CD4-positive, alpha-beta T cell treated with Interleukin-21 for 1 hour (primary cell): ENCODE measurements at regions not wholly inside any gene's neighbourhood (a gene's known extent, or its start where the extent isn't known, plus 50 kb on each side); places are given as distances from the start of the nearest gene placed in this dataset.

Experiments used
- DNase-seq: peaks from one replicate; pipeline ENCODE4 v3.0.0-alpha.2; 2020

DNA sequence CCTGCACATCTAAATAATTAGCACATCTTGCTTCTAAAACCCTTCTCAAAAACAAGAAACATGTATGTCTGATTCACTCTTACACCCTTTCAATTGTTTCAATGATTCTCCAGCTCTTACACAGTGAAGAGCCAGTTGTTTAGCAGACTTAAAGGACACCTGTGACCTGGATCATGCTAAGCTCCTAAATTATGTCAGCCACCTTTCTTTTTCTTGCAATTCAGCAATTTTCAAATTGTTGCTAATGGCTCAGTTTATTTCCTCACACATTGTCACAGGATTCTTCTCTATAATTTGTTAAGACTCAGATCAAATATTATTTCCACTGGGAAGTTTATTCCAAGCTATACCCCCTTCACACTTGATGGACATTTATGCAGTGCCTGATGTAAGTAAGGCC is 413.2 kb downstream of the PLA2G4A start:
- DNase-seq: no peak

DNA sequence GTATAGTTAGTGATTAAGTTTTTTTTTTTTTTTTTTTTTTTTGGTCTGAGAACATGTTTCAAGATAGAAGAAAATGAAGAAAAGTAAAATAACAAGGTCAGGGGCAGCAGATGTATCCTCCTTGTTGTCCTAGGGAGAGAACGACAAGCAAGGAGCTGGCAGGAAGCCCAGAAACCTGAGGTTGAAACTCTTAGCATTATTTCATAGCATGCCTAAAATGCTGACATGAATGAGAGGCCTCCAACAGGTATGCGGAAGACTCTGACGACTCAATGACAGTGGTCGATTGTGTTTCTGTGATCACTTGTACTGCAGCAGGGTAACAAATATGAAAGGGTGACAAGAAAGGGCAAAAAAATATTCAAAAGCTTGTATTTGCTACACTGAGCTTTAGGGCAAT is 415.9 kb downstream of the PLA2G4A start:
- no peak for DNase-seq

DNA sequence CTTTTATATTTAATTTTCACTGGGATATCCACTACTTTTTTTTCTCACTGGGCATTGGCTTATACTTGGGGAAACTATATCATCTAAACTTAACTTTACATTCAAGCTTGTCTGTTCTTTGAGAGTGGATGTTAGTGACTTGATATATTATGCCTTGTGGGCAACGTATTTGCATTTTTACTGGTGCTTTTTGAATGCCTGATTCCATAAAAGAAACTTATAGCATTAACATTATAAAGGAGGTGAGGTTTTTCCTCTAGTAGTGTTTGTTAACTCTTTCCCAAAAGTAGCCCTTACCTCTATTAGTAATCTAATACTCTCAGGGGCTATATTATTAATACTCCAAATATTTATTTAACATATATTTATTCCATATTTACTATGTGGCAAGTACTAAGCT is 416.5 kb downstream of the PLA2G4A start:
- DNase-seq: no peak

DNA sequence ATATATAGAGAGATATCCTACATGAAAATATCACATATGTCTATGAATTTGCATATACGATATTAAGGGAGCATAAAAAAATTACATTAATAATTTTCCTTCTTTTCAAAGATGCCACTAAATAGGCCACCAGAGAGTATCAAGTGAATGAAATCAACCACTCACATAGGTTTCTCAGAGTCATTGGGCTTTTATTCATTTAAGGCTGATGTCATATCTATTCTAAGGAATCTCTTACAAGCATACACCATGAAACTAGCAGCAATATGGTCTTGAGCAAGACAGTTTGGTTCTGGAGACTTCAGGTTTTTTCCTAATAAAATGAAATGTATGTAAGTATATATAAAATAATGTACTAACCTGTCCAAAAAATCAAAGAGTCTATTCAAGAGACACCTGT is 420.4 kb downstream of the PLA2G4A start:
- DNase-seq: no peak

DNA sequence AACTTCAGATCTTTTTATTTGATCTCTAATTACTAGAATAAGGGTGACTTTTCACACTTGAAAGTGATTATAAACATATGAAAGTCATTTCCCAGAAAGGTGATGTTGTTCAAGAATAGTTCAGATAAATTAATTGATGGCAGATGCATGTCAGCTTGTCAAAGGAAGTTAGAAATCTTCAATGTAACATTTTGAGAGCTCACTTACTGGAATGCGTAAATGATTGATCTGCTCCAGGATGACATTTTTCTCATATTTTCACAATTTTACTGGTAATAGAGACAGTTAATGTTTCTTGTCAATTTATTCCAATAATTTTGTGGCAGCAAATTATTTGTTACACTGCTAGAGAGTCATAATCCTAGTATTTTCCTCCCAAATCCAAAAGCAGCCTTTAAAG is 424.2 kb downstream of the PLA2G4A start:
- no peak for DNase-seq

DNA sequence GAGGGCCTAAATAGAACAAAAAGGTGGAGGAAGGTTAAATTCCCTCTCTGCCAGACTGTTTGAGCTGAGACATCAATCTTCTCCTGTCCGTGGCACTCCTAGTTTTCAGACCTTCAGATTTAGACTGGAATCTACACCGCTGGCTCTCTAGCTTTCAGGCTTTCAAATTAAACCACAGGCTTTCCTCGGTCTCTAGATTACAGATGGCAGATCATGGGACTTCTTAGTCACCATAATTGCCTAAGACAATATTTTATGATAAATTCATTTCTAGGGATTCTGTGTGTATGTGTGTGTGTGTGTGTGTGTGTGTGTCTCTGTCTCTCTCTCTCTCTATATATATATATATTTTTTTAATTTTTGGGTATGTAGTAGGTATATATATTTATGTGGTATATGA is 428.7 kb downstream of the PLA2G4A start:
- no peak for DNase-seq

DNA sequence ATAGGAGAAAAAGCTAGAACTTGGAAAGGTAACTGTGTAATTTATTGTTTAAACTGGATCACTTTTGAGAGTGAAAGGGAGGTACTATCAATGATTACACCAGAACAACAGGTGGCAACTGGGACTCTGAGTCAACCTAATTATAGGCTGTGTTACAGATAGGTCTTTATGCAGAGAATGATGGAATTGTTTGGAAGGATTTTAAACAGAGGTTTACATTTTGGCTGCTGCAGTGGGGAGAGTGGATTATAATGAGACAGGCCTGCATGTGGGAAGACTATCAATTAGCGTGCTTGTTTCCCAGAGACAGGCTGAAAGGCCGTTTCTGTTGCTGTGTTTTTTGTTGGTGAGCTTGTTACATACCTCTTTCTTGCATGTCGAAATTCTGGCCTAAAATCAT is 432.9 kb downstream of the PLA2G4A start:
- DNase-seq: no peak

DNA sequence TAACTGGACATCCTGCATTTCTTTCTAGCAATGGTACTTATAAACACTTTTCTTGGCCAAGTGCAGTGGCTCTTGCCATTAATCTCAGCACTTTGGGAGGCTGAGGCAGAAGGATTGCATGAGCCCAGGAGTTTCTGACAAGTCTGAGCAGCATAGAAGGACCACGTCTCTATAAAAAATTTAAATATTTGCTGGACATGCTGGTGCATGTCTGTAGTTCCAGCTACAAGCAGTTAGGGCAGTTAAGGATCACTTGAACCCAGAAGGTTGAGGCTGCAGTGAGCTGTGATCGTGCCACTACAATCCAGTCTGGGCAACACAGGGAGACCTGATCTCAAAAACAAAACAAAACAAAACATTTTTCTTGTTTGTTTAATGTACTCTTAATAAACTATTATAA is 434.0 kb downstream of the PLA2G4A start:
- no peak for DNase-seq

DNA sequence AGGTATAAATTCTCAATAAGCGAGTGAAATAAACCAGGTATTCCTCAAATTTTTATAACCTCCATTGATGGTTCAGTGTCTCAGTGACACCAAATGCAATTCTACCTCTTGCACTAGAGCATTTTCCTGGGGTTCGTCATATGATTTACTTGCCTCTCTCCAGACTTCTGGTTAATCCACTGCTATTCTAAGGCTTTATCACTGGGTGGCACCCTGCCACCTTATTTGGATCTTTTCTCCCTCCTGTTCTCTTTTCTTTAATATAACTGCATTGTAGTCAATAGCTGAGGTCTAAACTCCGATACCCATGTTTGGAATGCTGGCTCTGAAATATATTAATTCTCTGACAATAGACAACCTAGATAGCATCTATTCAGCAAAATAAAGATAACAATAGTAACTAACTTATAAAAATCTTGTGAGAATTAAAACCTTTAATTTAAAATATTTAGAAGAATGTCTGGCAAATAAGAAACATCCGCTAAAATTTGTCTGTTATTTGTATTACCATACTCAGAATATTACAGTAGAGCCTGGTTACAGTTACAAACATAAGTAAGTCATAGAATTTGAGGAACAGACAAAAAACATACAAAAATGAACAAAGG is 436.4 kb downstream of the PLA2G4A start:
- no peak for DNase-seq

DNA sequence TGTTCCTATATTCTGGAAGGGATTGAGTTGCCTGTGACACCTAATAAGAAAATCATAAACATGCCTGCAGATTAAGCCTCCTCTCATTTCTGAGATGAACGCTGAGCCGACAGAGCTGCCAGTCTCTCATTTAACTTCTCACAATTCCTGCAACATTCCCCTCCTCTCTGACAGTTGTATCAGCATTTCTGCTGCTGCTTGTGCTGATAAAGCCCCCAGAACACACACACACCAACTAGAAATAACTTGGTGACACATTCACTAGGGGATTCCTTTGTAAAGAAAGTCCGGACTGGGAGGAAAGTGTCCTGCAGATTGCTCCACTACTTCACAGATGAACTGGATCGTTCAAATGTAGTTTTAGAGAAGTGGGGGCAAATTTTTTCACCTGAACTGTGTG is 437.3 kb downstream of the PLA2G4A start:
- no peak for DNase-seq

DNA sequence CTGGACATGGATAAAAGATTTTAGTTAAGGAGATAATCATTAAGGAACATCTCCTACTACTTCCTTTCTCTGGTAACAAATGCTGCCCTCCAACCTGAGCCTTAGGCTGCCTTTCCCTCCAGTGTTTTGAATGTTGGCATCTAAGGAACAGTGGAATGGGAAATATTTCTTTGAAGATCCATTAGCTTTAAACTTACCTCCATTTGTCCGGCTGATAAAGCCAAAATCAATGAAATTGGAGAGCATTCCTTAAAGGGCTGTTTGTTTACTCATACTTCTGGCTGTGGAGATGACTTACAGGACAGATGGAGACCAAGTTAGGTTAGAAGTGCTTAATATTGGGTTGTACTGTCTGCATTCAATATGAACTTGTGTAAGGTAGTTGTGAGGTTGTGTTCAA is 439.1 kb downstream of the PLA2G4A start:
- no peak for DNase-seq

DNA sequence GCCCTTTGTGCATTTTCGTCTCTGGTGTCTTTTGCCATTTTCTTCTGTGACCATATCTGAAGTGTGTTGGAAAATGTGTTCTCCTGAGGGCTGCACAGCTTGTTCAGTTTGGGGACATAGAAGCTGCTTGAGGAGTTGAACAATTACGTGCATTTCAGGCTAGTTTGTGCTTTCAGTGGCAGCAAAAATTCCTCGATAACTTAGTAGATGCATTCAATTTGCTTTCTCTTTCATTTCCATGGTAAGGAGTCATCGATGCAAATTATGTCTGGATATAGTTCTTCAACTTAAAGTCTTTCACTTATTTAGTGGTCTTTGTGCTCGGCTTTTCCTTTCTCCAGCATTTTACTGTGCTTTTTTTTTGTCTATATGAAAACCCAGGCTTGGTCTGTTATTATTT is 441.5 kb downstream of the PLA2G4A start:
- DNase-seq: no peak

DNA sequence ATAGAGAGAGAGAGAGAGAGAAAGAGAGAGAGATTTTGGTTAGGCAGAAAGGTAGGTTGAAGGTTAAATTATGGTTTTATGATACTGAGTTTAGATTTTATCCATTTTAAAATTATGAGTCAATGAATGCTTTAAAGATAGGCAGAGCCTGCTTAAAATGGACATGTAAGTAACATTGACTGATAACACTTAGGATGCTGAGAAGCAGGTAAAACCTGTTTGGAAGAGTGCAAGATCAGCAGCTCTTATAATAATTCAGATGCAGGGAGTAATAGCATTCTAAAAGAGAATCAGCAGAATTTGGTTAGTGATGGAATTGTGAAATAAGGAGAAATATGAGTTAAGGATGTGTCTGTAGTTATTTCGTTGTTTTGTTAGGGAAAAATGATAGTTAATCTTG is 446.6 kb downstream of the PLA2G4A start:
- no peak for DNase-seq

DNA sequence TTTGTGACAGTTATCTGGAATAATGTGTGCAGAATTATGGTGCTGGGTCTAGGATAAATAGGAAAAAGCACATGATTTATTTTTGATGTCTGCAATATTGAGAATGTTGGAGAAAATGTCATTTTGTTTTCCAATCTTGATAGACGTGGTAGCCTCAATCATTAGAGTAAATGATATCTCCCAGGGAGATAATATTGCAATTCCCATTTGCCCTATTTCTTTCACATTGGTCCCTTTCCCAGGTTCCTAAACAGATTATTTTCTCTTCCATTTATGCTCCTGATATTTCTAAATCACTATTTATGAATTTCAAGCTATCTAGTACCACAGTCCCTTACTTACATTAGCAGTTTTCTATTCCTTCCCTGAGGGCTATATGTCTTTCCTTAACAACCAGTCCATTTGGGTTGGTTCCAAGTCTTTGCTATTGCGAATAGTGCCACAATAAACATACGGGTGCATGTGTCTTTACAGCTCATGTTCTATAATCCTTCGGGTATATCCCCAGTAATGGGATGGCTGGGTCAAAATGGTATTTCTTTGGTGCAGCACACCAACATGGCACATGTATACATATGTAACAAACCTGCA is 447.3 kb downstream of the PLA2G4A start:
- no peak for DNase-seq

DNA sequence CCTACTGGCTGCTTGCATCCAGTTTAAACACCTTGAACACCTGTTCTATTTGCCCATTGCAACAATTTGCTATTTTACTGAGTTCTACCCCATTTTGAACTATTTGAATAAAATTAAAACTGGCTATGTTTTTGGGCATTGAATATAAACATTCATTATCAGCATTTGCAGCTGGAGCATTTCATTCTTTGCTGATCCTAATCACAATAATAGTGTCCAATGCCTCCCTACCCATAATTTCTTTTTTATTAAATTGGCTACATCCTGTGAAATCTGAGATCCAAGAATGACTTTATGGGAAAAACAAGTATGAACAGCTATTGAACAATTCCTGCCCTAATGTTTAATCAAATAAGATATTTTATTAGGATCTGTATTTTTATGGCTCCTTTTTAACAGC is 447.9 kb downstream of the PLA2G4A start:
- no peak for DNase-seq

DNA sequence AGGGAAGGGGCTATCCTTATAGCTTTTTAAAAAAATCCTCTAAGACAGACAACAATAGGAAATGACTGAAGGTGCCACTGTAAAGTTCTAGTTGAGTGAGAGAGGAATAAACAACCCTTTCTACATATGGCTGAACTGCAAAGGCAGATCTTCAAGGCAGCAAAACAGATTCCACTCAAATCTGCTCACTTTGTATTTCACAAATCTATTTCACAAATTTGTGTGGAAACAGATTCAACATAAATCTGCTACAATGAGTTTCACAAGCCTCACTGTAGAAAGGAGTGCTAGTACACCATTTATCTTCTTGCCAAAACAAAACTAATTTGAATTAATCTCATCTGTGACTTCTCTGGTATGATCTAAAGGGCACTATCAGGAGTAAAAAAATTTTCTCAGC is 451.3 kb downstream of the PLA2G4A start:
- DNase-seq: no peak

DNA sequence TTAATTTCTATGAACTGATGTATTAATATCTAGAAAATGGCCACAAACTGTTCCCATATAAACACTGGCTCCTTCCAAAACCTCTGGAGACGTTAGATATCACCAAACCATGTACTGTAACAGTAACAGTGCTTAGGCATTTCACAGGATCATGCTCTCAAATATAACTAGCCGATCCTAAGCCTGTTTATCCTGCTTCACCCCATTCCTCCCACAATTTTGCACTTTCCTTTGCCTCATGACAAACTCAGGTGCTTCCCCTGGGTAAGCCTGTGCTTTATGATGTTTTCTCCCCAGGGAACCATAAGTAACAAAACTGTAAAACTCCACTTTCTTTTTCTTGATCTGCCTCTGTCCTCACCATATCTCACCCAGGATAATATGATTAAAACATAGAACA is 452.3 kb downstream of the PLA2G4A start:
- no peak for DNase-seq

DNA sequence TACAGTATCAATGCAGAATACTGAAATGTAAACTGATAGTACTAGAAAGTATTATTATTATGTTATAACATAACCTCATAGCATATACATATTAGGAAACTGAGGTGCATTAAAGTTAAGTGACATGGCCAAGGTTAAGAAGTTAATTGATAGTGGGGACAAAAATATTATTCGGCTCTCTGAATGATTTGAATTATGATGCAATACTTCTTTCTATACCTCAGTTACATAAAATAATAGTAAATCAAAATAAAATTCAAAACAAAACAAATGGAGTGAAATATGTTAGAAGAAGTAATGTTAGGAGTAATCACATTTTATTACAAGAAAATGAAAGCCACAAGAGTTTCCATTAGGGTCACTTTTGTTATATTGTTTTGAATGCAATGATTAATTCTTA is 455.2 kb downstream of the PLA2G4A start:
- no peak for DNase-seq

DNA sequence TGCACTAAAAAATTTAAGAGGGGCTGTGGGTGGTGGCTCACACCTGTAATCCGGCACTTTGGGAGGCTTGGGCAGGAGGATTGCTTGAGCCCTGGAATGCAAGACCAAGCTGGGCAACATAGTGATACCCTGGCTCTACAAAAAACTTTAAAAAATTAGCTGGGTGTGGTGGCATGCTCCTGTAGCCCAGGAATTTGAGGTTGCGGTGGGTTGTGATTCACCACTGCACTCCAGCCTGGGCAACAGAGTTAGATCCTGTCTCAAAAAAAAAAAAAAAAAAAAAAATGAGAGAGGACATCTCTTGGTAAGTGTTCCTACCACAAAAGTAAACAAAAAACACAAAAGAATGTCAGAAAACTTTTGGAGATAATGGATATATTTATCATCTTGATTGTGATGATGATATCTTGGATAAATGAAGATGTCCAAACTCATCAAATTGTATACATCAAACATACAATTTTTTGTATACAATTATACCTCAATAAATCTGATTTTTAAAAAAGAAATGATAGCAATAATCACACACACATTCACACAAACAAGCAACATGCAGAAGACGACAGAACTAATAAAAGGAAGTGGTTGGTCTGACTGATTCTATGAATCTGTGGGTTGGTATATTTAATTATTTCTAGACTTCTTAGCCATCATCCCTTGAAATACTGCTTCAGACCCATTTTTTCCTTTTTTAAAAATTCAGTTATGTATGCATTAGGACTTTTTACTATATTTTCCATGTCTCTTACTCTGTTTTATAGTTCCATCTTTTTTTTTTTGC is 465.9 kb downstream of the PLA2G4A start:
- no peak for DNase-seq

DNA sequence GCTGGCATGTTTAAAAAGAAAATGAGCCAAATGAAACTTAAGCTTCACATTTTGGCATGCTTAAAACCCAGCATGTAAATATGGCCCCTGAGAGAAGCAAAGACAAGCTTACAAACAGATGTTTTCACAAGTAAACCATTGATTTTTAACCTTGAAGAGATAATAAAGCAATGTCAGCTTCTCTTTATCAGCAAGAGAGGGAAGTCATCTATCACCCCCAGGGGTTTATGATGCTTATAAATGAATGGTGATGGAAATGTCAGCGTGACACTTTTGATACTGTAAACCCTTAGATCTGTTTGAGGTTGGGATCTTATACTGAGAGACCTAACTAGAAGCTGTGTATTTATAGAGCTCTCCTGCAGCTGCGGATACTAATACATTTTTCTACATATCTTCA is 471.3 kb downstream of the PLA2G4A start:
- DNase-seq: no peak

DNA sequence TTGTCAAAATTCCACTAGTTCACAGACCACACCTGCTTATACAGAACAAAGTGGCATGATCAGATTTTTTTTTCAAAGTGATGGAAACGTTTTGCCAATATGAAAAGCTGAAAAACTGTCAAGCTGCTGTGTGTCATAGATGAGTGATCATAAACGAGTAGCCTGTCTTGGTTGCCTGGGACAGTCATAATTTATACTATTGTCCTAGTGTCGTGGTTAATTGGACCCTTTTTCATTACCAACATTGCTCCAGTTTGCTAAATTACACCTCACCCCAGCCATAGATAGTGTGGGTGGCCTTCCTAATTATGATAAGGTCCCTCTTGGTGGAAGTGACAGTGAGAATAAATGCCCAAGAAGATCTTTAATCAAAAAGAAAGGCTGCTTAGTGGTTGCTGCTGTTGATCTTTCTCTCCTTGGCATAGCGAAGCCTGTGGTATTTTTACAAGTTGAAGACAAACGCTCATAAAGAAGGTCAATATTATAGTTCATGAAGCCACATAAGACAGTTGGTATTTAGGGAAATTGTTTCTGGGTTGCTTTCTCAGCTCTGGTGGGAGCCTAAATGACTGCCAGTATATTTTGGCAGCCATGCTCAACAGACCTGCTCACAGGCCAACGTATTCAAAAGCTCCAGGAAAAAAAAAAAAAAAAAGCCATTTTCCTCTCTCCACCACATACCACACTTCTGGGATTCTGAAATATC is 478.1 kb downstream of the PLA2G4A start:
- DNase-seq: no peak

DNA sequence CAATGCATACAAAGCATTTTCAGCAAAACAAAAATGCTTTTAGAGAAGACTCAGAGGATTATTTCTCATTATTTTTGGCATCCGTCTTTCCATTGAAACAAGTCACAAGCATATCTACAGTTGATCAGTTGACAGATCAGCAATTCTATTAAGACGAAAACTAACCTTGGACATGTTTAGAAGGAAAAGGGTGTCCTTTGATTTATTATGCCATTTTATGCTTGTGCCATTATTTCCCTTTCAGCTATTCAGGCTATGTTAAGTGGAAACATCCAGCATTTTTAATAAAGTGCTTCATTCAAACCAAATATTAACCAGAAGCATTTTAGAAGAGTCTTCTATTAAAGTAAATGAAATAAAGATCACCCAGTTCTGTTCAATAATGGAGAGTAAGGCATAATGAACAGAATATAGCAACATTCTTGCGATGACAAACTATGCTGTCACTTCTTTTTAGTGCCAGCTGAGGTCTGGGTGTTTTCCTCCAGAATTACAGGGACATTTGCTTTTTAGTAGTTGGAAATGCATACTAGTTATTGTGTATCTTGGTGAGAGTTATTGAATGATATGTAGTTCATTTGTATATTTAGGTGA is 481.4 kb downstream of the PLA2G4A start:
- no peak for DNase-seq

DNA sequence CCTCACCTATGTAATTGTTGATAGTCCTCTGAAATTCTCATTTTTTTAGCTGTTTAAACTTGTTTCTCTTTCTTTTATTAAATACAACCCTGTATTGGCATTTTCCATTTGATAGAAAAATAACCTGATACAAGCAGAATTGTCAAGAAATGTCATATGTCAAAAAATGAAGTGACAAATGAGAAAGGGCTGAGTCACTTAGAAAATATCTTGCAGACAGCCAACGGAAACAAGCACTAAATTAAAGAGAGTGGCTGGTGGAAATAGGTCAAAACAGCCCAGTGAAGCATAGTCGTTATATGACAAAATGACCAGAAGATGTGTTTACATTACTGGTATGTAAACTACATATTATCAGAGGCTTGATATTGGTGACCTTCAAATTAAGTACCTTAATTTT is 484.4 kb downstream of the PLA2G4A start:
- DNase-seq: no peak

DNA sequence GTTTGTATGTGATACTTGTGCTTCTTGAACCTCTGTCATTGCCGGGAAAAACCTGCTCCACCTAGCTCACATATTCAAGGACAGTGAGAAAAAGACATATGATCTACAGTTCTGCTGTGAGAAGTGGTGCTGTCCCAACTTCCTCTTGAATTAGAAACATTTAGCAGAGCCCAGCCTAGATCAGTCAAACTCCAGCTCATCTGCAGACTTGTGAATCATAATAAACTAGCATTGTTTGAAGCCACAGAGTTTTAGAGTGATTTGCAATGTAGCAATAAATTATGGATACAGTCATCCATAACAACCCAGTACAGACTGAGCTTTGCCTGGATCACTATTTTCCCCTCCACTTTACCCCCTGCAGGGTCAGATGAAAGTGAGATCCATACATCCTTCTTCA is 497.8 kb downstream of the PLA2G4A start:
- DNase-seq: no peak
